CD4-positive, alpha-beta T cell treated with Interleukin-15 for 4 hours (primary cell): ENCODE measurements at regions not wholly inside any gene's neighbourhood (a gene's known extent, or its start where the extent isn't known, plus 50 kb on each side); places are given as distances from the start of the nearest gene placed in this dataset.

ENCODE experiments used
- DNase-seq: peaks from one replicate; pipeline ENCODE4 v3.0.0-alpha.2; 2020; ENCODE audit warnings: low spot score

DNA sequence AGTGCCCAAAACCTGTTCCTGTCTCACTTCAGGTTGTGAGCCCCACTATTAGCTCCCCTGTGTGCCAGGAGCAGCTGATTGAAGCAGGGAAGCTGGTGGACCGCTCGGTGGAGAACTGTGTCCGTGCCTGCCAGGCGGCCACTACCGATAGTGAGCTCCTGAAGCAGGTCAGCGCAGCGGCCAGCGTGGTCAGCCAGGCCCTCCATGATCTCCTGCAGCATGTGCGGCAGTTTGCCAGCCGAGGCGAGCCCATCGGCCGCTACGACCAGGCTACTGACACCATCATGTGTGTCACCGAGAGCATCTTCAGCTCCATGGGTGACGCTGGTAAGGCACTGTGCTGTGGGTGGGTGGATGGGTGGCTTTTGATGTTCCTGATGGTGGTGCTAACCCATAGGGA, 334.1 kb upstream of the TPM1 start:
- DNase-seq, result no peak

DNA sequence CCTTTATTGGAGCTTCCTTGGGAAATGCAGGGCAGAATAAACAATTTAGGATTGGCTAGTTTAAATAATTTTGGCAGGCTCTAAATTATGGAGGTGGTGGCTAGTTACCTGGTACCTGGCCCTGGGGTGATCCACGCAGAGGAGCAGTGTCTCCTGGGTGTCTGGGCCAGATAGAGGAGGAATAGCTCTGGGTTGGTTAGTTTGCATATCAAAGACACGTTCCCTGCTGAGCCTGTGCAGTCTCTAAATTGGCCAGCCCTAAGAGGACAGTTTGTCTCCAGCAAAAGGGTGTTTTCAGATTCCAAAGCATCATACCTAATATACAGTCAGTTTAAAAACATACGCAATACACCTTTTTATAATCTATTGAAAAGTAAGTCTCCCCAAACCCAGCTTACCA, 333.3 kb upstream of the TPM1 start:
- no peak for DNase-seq

DNA sequence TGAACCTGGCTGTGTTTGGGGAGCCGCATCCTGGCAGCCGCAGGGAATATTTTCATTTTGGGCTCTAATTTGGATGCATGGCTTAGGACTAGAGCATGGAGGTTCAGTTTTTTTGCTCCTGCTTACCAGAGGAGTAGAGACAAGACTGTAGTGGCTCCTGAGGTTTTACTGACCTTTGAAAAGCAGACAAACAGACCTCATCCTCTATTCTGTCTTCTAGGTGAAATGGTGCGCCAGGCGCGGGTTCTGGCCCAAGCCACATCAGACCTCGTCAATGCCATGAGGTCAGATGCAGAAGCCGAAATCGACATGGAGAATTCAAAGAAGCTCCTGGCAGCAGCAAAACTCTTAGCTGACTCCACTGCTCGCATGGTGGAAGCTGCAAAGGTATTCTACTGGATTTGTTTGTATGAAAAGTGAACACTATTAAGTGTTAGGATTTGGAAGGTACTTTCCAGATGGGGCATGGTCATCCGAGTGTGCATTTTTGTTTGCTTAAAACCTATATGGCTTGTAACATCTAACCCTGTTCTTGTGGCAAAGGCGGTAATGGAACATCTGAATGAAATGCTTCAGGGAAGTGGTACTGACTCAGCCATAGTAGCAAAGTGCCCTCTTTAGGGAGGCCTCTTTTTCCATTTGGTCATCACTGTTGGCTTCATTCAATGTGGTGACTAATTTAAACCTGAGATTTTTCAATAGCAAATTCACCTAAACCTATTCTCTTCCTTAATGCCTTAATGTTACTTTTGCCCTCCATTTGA, 330.7 kb upstream of the TPM1 start:
- DNase-seq, result no peak

DNA sequence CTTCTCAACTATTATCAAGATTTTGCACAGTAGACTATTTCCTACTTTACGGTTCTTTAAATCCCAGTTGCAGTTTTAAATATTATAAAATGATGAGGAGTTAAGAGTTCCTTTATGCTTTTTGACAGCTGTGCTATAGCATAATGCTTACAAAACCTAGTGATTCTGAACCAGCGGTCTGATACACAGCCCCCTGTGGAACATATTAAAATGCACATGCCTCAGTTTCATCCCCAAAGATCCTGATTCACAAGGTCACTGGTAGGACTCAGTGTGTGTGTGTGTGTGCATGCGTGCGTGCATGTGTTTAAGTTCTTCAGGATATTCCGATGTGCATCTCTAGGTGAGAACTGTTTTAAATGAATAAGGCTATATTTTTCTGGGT, 330.1 kb upstream of the TPM1 start:
- no peak for DNase-seq

DNA sequence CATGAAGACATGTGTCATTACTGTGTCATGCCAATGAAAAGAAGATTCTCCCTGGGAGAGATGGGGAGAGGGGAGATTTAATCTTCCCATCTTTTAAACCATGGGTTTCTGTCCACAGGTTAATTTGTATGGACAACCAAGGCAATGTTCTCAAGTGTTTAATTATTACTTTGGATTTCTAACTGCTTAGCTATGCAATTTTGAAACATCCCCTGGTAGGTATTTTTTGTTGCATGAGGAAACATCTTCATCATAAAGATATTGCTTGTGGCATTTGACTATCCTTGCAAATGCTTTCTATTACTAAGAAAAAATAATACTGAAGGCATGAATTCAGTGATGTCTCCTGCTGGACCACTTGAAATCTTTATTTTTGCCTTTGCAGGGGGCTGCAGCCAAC, 326.6 kb upstream of the TPM1 start:
- no peak for DNase-seq

DNA sequence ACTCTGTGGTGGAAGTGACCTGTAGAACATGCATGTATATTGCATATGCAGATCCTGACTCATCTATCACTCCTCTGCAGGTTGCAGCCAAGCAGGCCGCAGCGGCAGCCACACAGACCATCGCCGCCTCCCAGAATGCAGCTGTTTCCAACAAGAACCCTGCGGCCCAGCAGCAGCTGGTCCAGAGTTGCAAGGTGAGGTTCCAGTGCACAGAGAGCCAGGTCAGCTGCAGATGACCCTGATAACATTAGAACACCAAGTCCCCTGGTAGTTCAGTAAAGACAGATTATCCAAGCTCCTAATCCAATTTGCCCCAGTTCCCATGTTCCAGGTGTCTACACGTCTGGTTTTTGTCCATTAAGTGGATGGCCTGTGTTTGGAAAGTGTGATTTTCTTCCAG, 325.1 kb upstream of the TPM1 start:
- no peak for DNase-seq

DNA sequence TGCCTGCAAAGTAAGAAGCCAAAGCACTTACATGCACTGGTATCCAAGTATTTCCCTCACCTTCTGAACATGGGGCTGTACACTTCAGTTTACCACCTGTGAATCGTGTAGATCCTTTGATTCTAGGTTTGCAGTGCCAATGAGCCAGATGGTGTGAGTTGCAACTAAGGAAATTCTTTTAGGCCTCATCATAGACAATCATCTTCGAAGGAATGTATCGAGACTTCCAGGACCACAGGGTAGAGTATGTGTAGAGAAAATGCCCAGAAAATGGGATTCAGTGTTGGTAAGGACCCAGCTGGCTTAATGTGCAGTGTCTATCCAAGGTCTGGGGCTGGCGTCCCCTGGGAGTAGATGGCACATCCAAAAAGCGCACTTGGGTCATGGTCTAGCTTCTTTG, 323.2 kb upstream of the TPM1 start:
- no peak for DNase-seq

DNA sequence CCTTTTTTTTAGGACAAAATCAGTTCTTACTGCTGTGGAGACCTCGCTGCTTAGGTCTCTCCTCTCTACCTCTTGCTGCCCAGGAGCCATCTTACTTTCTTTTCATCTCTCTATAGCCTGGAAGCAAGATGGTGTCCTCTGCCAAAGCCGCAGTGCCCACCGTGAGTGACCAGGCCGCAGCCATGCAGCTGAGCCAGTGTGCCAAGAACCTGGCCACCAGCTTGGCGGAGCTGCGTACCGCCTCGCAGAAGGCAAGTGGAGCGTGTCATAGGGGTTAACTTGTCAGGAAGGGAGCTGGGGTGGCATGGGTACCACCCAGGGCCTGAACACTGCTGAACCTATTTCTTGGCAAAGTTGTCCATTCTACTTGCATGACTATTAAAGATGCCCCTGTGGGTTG, 320.3 kb upstream of the TPM1 start:
- no peak for DNase-seq

DNA sequence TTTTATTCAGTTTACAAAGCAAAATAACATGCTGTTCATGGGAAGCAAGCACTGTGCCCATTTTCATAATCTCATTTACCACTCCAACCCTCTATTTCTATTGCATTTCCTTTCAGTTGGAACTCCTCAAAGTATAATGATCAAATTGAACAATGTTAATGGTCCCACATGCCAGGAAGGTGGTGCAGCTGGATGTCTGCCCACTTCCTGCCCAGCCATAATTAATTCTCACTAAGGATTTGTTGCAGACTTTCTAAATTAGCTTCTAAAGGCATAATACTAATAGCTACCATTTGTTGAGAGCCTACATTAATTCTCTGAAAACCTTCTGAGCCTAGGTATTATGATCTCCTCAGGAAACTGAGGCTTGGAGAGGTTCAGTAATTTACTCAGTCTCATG, 316.1 kb upstream of the TPM1 start:
- no peak for DNase-seq

DNA sequence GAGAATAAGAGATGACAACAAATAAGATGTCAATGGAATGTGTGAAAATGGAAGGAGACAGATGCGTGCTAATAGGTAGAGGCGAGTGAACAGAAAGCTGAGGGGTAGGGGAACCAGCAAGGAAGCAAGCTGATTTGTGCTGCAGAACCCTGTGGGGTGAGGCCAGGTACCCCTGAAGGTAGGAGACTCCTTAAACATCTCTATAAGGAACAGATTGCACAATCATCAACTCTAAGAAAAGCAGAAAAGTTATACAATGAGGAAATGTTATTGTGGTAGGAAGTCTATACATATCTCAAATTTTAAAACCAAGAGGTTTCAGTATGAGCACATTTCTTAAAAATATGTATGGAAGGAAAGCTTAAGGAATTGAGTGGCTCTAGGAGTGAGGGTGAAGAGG, 315.0 kb upstream of the TPM1 start:
- no peak for DNase-seq

DNA sequence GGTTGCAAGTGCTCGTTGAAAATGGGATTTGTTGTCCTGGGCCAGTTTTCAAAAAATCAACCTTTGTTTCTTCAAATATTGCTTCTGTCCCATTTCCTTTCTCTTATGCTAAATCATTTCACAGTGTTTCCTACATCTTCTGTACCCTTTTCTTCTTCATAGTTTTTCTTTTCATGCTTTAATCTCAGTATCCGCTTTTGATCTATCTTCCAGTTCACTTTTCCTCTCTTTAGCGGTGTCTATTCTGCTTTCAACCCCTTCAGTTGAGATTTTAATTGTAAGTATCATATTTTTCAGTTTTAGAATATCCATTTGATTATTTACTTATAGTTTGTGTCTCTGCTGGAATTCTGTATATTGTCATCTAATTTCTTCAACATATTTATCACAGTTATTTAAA, 311.7 kb upstream of the TPM1 start:
- no peak for DNase-seq

DNA sequence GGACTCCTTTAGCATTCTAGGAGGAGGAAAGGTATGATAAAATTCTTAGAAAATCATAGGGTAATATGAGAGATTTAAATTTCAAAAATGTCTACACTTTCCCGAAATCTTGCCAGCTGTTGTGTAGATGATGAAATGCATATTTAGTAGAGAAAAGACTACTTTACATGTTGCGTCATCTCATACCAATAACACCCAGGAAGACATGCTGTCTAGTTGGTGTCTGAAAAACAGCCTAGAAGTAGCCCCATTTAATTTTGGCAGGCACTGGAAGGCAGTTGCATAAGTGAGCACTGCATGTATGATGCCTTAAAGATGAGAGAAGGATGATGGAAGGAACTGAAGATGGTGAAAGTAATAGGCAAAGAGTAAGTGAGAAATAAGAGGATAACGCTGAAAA, 310.5 kb upstream of the TPM1 start:
- no peak for DNase-seq

DNA sequence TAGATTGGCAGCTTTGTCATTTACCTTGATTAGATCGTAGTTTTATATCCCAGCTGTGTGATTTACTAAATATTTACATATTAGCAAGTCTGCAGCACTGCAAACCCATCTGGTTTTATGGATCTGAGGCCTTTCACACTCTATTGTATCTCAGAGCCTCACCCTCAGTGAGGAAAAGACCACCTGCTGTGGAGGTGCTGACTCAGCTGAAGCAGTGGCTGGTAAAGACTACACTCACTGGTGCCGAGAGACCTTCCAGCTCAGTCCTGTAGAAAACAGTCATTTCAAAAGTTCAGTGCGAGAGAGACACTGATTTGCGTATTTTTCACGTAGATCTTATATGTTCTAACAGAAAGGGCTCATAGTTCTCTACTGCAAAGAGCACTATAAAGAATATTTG, 307.8 kb upstream of the TPM1 start:
- DNase-seq, result no peak

DNA sequence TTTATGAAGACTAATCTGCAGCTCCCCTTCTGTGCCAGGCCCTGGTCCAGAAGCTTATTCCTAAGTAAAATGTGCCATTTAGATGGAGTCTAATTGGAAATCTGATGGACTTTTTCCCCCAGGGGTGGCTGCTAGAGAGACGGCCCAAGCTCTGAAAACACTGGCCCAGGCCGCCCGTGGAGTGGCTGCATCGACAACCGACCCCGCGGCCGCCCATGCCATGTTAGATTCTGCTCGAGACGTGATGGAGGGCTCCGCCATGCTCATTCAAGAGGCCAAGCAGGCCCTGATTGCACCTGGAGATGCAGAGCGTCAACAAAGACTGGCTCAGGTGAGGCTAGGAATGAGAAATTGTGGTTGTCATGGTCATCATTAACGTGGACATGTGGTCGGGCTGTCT, 305.8 kb upstream of the TPM1 start:
- no peak for DNase-seq

DNA sequence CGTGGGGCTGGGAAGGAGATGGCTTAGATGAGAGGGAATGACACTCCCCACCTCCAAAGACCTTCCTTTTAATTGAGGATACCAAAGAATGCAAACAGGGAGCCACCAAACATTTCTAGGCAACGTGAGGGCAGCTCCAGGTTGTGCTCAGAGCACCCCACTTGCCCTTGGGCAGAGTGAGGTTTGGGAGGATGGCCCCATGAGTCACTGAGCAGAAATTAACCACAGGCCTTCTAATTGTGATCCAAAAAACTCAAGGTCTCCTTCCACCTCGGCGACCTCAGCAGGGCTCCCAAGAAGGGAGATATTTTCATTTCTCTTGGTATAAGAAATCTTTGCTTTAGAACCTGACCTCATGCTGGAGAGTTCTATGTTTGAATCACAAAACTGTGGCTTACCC, 305.0 kb upstream of the TPM1 start:
- DNase-seq, result no peak

DNA sequence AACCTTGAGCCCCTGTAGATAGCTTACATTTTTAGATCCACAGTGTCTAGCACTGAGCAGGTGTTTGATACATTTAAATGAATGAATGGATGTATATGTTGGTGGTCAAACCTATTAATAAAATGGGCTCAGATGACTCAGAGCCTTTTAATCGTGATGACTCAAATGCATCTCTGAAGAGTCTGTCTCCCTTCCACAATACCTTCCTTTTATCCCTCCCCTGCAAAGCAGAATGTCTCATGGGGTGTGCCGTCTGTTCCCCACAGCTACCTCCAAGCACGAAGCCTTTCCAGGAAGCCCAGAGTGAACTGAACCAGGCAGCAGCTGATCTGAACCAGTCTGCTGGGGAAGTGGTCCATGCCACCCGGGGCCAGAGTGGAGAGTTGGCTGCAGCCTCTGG, 303.5 kb upstream of the TPM1 start:
- no peak for DNase-seq

DNA sequence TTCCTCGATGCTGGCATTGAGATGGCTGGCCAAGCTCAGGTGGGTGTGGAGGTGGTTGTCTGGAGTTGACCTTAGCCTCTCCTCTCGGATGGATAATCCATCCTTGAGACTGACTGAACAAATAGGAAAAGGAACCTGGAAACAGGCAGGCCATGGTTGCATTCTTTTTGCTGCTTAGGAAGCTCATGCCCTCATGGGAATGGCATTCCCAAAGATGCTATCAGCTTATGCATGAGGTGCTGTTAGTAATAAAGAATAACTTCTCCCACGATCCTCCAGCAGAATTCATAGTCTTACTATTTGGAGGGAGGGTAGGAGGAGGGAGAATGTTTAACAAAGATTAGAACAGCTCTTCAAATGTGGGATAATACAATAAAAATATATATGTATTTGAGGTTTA, 303.0 kb upstream of the TPM1 start:
- DNase-seq, result no peak

DNA sequence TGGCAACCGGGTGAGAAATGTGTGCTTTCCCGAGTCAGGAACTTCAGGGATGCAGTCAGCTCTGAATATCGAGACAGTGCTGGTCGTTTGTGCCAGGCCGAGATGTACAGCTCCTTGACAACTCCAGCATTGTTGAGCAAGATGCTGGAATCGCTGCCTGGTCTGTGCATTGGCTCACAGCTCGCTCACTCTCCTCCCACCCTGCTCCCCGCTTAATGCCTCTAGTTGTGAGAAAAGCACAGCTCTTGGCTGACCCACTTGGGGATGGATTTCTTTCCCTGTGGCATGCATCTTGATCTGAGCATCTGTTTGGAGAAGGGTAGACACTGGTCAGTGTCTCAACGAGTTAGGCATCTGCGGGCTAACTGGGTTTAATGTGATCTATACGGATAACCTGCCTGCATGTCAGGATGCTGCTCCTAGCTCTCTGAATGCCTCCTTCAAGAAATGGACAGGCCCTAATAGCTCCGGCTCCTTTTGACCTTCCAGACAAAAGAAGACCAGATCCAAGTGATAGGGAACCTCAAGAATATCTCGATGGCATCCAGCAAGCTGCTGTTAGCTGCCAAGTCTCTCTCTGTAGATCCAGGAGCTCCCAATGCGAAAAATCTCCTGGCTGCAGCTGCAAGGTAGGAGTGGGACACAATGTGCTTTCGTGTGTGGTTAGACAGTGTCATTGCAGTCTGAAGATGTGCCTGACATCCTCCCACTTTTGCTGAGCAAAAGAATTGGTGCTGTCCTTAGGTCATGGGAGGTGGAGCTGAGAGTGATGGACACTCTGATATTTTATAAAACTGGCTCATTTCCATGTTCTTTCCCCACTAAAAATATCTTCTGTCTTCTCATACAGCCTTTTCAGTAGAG, 302.2 kb upstream of the TPM1 start:
- DNase-seq, result no peak

DNA sequence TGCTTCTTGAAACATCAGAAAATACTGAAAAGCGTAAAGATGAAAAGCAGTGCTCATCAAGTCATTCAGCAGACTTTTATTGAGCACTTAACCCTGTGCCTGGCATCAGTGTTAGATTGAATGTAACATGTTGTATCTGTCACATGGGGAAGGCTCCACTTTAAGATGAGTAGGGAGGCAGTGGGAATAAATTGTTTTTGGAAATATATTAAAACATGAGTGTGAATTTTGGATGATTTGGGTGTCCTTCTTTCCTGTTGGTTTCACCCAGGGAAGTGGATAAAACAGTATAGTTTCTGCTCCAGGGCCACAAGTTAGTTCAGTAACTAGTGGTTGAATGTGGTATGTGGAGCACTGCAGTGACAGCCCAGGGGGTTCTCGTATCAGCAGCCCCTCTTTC, 301.4 kb upstream of the TPM1 start:
- DNase-seq, result no peak

DNA sequence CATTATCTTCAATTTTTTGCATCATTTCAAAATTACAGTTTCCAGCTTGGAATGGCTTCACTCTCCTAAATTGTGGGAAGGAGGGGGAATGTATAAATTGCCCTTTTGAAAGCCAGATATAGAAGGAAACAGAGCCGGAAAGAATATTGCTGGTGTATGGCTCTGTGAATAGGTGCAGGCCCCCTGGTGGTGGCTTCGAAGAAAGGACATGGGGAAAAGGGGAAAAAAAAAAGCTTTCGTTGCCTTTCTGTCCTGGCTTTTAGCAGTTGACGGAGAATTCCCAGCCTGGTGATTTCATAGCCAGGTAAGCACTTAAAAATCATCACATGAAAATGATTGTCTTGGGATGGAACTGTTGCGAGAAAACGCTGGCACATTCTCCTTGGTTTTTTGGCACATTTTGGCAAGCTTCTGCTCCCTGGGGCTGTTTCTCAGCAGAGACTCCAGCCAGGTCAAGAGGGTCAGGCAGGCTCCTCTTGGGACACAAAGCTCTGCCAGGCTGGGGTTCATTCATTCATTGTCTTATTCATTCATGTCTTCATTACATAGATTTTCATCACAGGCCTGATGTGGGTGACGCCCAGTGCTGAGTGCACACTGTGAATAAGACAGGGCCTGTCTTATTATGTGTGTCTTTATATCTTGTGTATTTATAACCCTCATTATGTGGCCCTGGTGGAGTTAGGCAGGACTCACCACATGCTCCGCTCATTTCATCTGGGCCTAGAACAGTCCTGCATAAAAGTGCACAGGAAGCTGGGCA, 300.0 kb upstream of the TPM1 start:
- peak; percentile 35 for DNase-seq

DNA sequence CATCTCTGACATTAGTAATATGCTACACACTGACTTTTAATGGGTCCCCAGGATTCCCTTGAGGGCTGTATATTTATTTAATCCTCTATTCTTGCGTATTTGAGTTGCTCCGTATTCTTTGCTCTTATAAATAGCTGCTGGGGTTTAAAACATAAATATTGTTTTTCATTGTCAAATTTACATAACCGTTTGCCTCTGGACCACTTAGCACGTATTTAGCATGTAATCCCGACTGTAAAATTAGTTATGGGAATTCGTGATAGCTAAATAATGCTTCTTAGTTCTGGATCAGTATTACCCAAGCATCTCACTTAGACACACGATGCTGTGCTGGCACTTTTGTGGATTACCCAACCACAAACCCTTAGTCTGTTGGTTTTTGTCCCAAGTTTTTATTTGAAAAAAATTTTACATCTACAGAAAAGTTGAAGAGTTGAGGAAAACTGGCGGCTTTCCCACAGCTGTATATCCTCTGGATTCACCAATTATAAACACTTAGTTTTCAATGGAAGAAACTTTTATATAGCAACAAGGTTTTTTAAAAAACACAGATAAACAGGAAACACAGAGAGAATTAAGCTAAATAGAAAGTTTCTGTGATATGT, 296.8 kb upstream of the TPM1 start:
- no peak for DNase-seq

DNA sequence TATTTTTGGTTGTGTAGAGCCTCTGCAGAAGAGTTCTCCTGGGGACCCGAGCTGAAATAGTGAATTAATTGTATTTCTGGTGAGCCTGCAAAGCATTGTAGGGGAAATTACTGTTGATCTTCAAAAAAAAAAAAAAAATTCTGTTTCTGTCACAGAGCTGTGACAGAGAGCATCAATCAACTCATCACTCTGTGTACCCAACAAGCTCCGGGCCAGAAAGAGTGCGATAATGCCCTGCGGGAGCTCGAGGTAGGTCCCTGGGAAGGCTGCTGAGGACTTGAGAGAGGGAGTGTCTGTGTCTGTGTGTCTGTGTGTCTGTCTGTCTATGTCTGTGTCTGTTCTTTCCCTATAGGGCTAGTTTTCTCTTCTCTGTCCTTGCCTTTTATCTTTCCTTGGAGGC, 294.4 kb upstream of the TPM1 start:
- no peak for DNase-seq
